K562 (cell line): ENCODE measurements at regions not wholly inside any gene's neighbourhood (a gene's known extent, or its start where the extent isn't known, plus 50 kb on each side); places are given as distances from the start of the nearest gene placed in this dataset.

Source experiments
- ATAC-seq: fragments of 200-7000 bp; cut with Tn5 transposase; 3 replicates; pipeline ENCODE4 v1.9.1; 2020; ENCODE audit warnings: moderate library complexity
- BruUV-seq: library from RNA; stranded (reverse); fragments of 400-500 nt; replicated peaks from 2 replicates; lab custom pipeline; 2021; lab: Mats Ljungman, UMichigan
- CTCF ChIA-PET: fragments of 300-600 bp; formaldehyde crosslinking; extraction: SDS; loops from one replicate; lab custom pipeline; 2021; ENCODE audit warnings: low intra/inter-chr PET ratio; lab: Yijun Ruan, JAX
- POLR2A ChIA-PET: fragments of 300-600, 350-650 bp; sonication (Branson Sonifier 250); formaldehyde crosslinking; extraction: SDS; loops from one replicate; lab custom pipeline; 2021; ENCODE audit warnings: antibody characterized with exemption, inconsistent platforms; lab: Yijun Ruan, JAX
- DNase-seq, 4 experiments: peaks; one replicate each; pipeline versions ENCODE4 v3.0.0 to v3.0.0-alpha.2; 2011 to 2018; ENCODE audit warnings: low spot score in 3 of 4, mixed read lengths in 3 of 4; ENCODE audit errors: extremely low read depth in 1 of 4
- FAIRE-seq: peaks from 2 replicates; lab custom pipeline; 2011; peaks lifted over from hg19 to GRCh38; lab: Jason Lieb, UNC
- H2AFZ ChIP-seq: 2 replicates; pipeline ENCODE4 v1.6.0; 2011; ENCODE audit warnings: low read depth, low read length, control low read depth, inconsistent platforms
- H3K27ac ChIP-seq: fragments of 200-600 bp; 3 replicates; pipeline ENCODE4 v1.8.0; 2011; ENCODE audit warnings: low read depth, mild to moderate bottlenecking, control low read depth, inconsistent platforms, low read length, moderate library complexity, mixed read lengths; ENCODE audit errors: extremely low read depth
- H3K27me3 ChIP-seq, 2 experiments: fragments of 300-600 bp in 1 of 2; 2 replicates in 1 of 2; 3 replicates in 1 of 2; pipeline versions ENCODE4 v1.6.0 to v1.8.0; 2011; ENCODE audit warnings: inconsistent platforms in 2 of 2, low read length in 2 of 2, mild to moderate bottlenecking in 1 of 2, mixed read lengths in 1 of 2, moderate library complexity in 1 of 2; ENCODE audit not compliant: control insufficient read depth in 2 of 2, insufficient read depth in 2 of 2
- H3K36me3 ChIP-seq: fragments of 300-600 bp; 3 replicates; pipeline ENCODE4 v1.8.0; 2011; ENCODE audit warnings: mild to moderate bottlenecking, low read length, inconsistent platforms; ENCODE audit not compliant: control insufficient read depth, insufficient read depth
- H3K4me1 ChIP-seq, 2 experiments: fragments of 200-600 bp in 1 of 2; replicated peaks in 1 of 2; 2 replicates in 1 of 2; 3 replicates in 1 of 2; pipeline versions ENCODE4 v1.5.1 to v1.8.0; 2011; ENCODE audit warnings: inconsistent platforms in 2 of 2, low read length in 2 of 2, mild to moderate bottlenecking in 1 of 2, mixed read lengths in 1 of 2, moderate library complexity in 1 of 2; ENCODE audit not compliant: control insufficient read depth in 2 of 2, insufficient read depth in 2 of 2
- H3K4me2 ChIP-seq: 2 replicates; pipeline ENCODE4 v1.6.1; 2011; ENCODE audit warnings: low read length, control low read depth, inconsistent platforms, mixed read lengths; ENCODE audit not compliant: insufficient read depth
- H3K4me3 ChIP-seq: fragments of 200-600 bp; sonication (generic), shearing (Covaris generic); 2 replicates; pipeline ENCODE4 v1.5.1; 2016; ENCODE audit warnings: control low read depth, inconsistent platforms
- H3K79me2 ChIP-seq: fragments of 200-600 bp; 3 replicates; pipeline ENCODE4 v1.8.0; 2011; ENCODE audit warnings: low read length, inconsistent platforms; ENCODE audit not compliant: control insufficient read depth, insufficient read depth
- H3K9ac ChIP-seq, 2 experiments: 2 replicates each; pipeline versions ENCODE4 v1.6.0 to v1.6.1; 2011; ENCODE audit warnings: low read depth in 2 of 2, low read length in 2 of 2, control low read depth in 1 of 2, inconsistent platforms in 1 of 2, mild to moderate bottlenecking in 1 of 2, mixed read lengths in 1 of 2; ENCODE audit not compliant: insufficient read depth in 1 of 2
- H3K9me1 ChIP-seq: one replicate; pipeline ENCODE4 v1.6.0; 2011; ENCODE audit warnings: inconsistent platforms, mild to moderate bottlenecking, low read length, moderate library complexity; ENCODE audit not compliant: control insufficient read depth, insufficient read depth
- H3K9me3 ChIP-seq: replicated peaks from 2 replicates; pipeline ENCODE4 v1.5.1; 2011; ENCODE audit warnings: low read depth, low read length, inconsistent platforms; ENCODE audit not compliant: control insufficient read depth, insufficient read depth
- H4K20me1 ChIP-seq: replicated peaks from 2 replicates; pipeline ENCODE4 v1.6.1; 2011; ENCODE audit warnings: low read length, inconsistent platforms, mixed read lengths; ENCODE audit not compliant: control insufficient read depth, insufficient read depth
- TBP ChIP-seq: optimal IDR thresholded peaks from 2 replicates; pipeline ENCODE3; 2011; ENCODE audit warnings: low read depth, low read length, improper control_type of control experiment
- WGBS: fragments of 100-300 bp; shearing (Covaris generic); methylation state at CpG from one replicate; pipeline ENCODE4 v1.1.6; 2016; ENCODE audit warnings: low coverage, mixed read lengths; ENCODE audit not compliant: insufficient coverage; ENCODE audit errors: missing lambda C conversion rate; 5-methylcytosine and 5-hydroxymethylcytosine counted together
- in situ Hi-C: fragments of 300-500 bp; cut with MboI; formaldehyde crosslinking; loops from 4 replicates; pipeline ENCODE4 v1.15.0; 2018; ENCODE audit warnings: inconsistent platforms, mixed read lengths
- intact Hi-C: fragments of 100-400 bp; cut with micrococcal nuclease; formaldehyde crosslinking; loops from 2 replicates; pipeline ENCODE4 v1.14.2; 2022
- TF ChIP-seq, protein P1 (sequence below), 2 experiments: fragments of 450-650 bp; formaldehyde crosslinking in 1 of 2; IDR thresholded peaks; 2 replicates each; pipeline versions ENCODE4 v1.4.0 to v1.6.1; 2014 to 2020; ENCODE audit warnings: mild to moderate bottlenecking in 2 of 2, borderline replicate concordance in 1 of 2, low read depth in 1 of 2

DNA sequence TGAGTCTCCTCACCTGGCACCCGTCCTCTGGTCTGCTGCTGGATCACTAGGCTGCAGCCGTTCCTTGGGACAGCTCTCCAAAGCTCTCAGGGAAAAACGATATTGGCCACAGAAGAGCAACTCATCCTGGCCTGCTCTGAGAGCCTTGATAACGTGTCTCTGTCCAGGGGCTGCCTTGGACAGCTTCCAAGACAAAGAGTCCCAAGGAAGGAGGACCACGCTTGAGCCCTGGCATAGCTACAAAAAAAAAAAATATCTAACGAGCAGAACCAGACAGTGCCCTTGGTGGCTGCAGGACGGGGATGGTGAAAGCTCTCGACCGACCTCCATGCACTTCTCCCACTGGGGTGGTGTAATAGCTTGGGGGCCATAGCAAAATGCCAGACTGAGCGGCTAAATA is 589.6 kb downstream of the NPHP4 start:
- no peak for FAIRE-seq
- H3K9me3 ChIP-seq, result peaks cover 2% of the 10 kb centered on the region; the same call in 1 of the 2 replicates
- H3K4me3 ChIP-seq, result no peak overlapping the region
- ChIA-PET CTCF (no interaction called here), POLR2A (interaction anchor here (0.6 kb wide), 1 partner anchor 16 kb away, joined by 3 read pairs; no protein-coding TSS in a partner anchor)
- H3K36me3 ChIP-seq, result no peaks in the 10 kb centered on the region
- ATAC-seq, result no peak
- BruUV-seq, result no TSS peak
- no peak overlapping the region for H2AFZ ChIP-seq
- H3K27ac ChIP-seq, result no peak overlapping the region
- DNase-seq, result no peak
- H3K79me2 ChIP-seq, result no peaks in the 10 kb centered on the region
- intact Hi-C loops, result no loop called here
- in situ Hi-C loops, result no loop called here
- no peaks in the 10 kb centered on the region for H3K9me1 ChIP-seq
- H3K9ac ChIP-seq, result no peak overlapping the region
- H4K20me1 ChIP-seq, result no peaks in the 10 kb centered on the region
- H3K4me1 ChIP-seq, result no peaks in the 10 kb centered on the region
- under 1% methylated on average over 10 of the region's 10 CpGs for WGBS
- H3K4me2 ChIP-seq, result no peak overlapping the region
- TF ChIP-seq TBP, result no peak
- TF ChIP-seq, protein P1, sequence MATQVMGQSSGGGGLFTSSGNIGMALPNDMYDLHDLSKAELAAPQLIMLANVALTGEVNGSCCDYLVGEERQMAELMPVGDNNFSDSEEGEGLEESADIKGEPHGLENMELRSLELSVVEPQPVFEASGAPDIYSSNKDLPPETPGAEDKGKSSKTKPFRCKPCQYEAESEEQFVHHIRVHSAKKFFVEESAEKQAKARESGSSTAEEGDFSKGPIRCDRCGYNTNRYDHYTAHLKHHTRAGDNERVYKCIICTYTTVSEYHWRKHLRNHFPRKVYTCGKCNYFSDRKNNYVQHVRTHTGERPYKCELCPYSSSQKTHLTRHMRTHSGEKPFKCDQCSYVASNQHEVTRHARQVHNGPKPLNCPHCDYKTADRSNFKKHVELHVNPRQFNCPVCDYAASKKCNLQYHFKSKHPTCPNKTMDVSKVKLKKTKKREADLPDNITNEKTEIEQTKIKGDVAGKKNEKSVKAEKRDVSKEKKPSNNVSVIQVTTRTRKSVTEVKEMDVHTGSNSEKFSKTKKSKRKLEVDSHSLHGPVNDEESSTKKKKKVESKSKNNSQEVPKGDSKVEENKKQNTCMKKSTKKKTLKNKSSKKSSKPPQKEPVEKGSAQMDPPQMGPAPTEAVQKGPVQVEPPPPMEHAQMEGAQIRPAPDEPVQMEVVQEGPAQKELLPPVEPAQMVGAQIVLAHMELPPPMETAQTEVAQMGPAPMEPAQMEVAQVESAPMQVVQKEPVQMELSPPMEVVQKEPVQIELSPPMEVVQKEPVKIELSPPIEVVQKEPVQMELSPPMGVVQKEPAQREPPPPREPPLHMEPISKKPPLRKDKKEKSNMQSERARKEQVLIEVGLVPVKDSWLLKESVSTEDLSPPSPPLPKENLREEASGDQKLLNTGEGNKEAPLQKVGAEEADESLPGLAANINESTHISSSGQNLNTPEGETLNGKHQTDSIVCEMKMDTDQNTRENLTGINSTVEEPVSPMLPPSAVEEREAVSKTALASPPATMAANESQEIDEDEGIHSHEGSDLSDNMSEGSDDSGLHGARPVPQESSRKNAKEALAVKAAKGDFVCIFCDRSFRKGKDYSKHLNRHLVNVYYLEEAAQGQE (IDR thresholded peaks at IDR 0.05; ENCODE audit: borderline replicate concordance), result peak; percentile 18; the same call in 1 of the 2 replicates
- TF ChIP-seq, protein P1 (CRISPR knock-in tag; IDR thresholded peaks at IDR 0.05; ENCODE audit: low read depth), result no peak
- H3K27me3 ChIP-seq, result no peaks in the 10 kb centered on the region
